OCI-LY1 (cell line): ENCODE measurements at regions not wholly inside any gene's neighbourhood (a gene's known extent, or its start where the extent isn't known, plus 50 kb on each side); places are given as distances from the start of the nearest gene placed in this dataset.

Experiments used
- EZH2 ChIP-seq: fragments of 200-600 bp; sonication (generic), shearing (Covaris generic); IDR thresholded peaks from 2 replicates; pipeline ENCODE4 v1.8.0; 2017; ENCODE audit warnings: borderline replicate concordance, mixed run types, mild to moderate bottlenecking, antibody characterized with exemption, low read length, moderate library complexity, mixed read lengths
- TF ChIP-seq, protein P1 (sequence below): fragments of 200-600 bp; sonication (generic), shearing (Covaris generic); IDR thresholded peaks from 2 replicates; pipeline ENCODE4 v1.5.1; 2017; ENCODE audit warnings: mild to moderate bottlenecking, antibody characterized with exemption, low read length, moderate library complexity, mixed read lengths

DNA sequence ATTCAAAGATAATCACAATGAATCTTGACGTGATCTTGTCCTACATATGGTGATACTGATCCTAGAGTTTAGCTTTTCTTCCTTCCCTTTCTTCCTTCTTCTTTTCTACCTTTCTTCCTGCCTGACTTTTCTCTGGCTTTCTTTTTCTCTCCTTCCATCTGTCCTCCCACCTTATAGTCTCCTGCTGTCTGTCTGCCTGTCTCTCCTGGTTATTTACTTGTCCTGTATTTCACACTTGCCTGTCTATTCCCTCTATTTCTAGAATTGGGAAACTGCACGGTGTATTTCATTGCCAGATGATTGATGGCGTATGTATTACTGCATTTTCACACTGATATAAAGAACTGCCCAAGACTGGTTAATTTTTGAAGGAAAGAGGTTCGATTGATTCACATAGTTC is 718.1 kb upstream of the CDH6 start:
- TF ChIP-seq, protein P1, sequence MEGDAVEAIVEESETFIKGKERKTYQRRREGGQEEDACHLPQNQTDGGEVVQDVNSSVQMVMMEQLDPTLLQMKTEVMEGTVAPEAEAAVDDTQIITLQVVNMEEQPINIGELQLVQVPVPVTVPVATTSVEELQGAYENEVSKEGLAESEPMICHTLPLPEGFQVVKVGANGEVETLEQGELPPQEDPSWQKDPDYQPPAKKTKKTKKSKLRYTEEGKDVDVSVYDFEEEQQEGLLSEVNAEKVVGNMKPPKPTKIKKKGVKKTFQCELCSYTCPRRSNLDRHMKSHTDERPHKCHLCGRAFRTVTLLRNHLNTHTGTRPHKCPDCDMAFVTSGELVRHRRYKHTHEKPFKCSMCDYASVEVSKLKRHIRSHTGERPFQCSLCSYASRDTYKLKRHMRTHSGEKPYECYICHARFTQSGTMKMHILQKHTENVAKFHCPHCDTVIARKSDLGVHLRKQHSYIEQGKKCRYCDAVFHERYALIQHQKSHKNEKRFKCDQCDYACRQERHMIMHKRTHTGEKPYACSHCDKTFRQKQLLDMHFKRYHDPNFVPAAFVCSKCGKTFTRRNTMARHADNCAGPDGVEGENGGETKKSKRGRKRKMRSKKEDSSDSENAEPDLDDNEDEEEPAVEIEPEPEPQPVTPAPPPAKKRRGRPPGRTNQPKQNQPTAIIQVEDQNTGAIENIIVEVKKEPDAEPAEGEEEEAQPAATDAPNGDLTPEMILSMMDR, result no peak
- no peak for TF ChIP-seq EZH2
